ENCODE measurements at regions not wholly inside any gene's neighbourhood (a gene's known extent, or its start where the extent isn't known, plus 50 kb on each side); places are given as distances from the start of the nearest gene placed in this dataset.

- intact Hi-C loops (cut with DNase I): no loop called here
- DNase-seq (no peak), ATAC-seq (ENCODE audit: poor library complexity) (no peak)
Observed at GRCh38 chr2:23159746-23160405, 225.1 kb upstream of the KLHL29 start.

GRCh38 chr2:23164173-23164572 is 220.8 kb upstream of the KLHL29 start:
- ATAC-seq (ENCODE audit: poor library complexity) (no peak), DNase-seq (no peak)
- intact Hi-C loops (cut with DNase I): no loop called here

DNA sequence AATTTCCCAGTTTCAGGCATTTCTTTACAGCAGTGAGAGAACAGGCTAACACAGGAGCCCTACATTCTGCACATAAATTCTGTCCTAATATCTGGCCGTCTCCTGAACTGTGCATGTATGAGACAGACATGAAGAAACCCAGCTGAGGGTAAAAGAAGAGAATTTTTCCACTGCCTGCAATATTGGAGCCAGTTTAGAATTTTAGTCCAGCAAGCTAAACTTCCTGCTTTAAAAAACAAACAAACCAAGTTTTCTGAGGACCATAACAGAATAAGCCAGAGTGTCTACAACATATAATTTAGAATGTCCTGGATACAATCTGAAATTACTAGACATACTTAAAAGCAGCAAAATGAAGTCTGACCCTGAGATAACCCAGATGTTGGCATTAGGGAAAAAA is 215.1 kb upstream of the KLHL29 start:
- ATAC-seq (ENCODE audit: poor library complexity) (no peak), DNase-seq (no peak)
- intact Hi-C loops (cut with DNase I): no loop called here

- DNase-seq (no peak), ATAC-seq (ENCODE audit: poor library complexity) (no peak)
- intact Hi-C loops (cut with DNase I): no loop called here
Observed at GRCh38 chr2:23171108-23171507, 213.9 kb upstream of the KLHL29 start.

GRCh38 chr2:23178396-23178795 is 206.6 kb upstream of the KLHL29 start:
- intact Hi-C loops (cut with DNase I): no loop called here
- ATAC-seq (ENCODE audit: poor library complexity) (no peak), DNase-seq (no peak)

DNA sequence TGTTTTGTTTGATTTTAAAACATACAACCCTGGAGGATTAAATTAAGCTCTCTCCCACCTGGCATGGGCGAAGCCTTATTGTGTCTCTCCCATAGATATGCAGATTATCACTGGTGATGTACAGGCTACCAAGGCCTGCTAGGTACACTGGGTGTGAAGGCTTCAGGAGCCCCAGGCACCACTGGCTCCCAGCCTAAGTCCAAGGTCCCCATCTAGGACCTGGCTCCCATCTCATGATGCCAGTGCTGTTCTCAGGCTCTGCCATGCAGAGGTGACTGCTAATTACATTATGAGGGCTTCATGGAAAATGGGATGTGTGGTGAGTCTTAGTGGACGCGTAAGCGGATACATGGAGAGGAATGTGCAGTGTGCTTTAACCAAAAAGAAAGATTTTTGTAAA is 201.2 kb upstream of the KLHL29 start:
- ATAC-seq (ENCODE audit: poor library complexity) (no peak), DNase-seq (no peak)
- intact Hi-C loops (cut with DNase I): no loop called here

- DNase-seq: no peak
- ATAC-seq (ENCODE audit: poor library complexity): no peak
Observed at GRCh38 chr2:23198316-23199114, 186.5 kb upstream of the KLHL29 start.

GRCh38 chr2:23199115-23199918 is 185.7 kb upstream of the KLHL29 start:
- ATAC-seq (ENCODE audit: poor library complexity) (no peak), DNase-seq (no peak)
- intact Hi-C loops (cut with DNase I): no loop called here

More at GRCh38 chr2:23198316-23199114, 186.5 kb upstream of the KLHL29 start:
- intact Hi-C loops (cut with DNase I): no loop called here

GRCh38 chr2:23200068-23200786 is 184.8 kb upstream of the KLHL29 start:
- no peak for DNase-seq
- intact Hi-C loops (cut with DNase I): no loop called here
- ATAC-seq (ENCODE audit: poor library complexity): no peak

DNA sequence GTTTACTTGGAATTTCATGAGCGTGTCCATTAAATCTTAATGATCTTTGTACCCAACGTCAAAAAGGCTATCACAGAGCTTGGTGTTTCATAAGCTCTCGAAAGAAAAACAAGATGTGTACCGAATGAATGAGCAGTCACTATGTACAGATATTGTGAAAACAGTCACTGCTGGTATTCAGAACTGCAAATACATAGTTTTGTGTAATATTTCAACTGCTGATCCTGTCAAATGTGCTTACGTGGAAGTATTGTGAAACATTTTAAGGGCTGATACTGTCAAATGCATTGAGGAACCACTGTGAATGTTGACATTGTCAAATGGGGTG is 184.2 kb upstream of the KLHL29 start:
- DNase-seq: no peak

DNA sequence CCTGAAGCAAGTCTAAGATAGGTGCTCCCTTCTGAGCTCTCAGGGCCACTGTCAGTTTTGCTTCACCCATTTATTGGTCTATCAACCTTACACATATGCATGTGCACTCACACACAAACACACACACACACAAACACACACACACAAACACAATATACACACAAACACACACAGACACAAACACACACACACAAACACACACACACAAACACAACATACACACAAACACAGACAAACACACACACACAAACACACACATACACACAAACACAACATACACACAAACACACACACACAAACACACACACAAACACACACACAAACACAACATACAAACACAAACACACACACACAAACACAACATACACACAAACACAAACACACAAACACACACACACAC is 181.6 kb upstream of the KLHL29 start:
- no peak for DNase-seq
- intact Hi-C loops (cut with DNase I): no loop called here
- ATAC-seq (ENCODE audit: poor library complexity): no peak

More for the DNA sequence above, 184.2 kb upstream of the KLHL29 start:
- no peak for ATAC-seq (ENCODE audit: poor library complexity)
- intact Hi-C loops (cut with DNase I): no loop called here

DNA sequence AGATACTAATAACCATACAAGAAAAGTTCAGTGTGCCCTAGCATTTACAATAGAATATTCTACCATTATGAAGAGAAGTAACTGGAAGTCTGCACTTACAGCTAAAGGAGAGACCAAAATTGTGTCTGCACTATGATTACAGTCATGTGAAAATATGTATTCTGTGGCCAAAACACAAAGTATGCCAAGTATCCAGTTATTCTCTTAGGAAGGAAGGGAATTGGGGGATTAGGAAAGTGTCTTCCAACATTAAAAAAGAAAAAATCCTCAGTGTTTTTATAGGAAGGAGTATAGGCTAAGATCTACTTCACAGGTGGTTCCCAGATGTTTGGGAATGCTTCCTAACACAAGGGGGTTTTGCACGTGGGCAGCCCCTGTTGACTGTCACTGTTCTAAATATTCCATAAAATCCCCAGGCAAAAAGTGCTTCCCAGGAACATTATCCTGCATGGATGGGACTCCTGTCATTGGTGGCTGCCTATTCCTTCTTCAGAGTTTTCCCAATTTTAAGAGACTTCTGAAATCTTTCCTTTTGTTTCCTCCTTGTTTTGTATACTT is 180.2 kb upstream of the KLHL29 start:
- DNase-seq (no peak), ATAC-seq (ENCODE audit: poor library complexity) (no peak)
- intact Hi-C loops (cut with DNase I): no loop called here

GRCh38 chr2:23206650-23207049 is 178.3 kb upstream of the KLHL29 start:
- intact Hi-C loops (cut with DNase I): no loop called here
- no peak for ATAC-seq (ENCODE audit: poor library complexity)
- DNase-seq: no peak

DNA sequence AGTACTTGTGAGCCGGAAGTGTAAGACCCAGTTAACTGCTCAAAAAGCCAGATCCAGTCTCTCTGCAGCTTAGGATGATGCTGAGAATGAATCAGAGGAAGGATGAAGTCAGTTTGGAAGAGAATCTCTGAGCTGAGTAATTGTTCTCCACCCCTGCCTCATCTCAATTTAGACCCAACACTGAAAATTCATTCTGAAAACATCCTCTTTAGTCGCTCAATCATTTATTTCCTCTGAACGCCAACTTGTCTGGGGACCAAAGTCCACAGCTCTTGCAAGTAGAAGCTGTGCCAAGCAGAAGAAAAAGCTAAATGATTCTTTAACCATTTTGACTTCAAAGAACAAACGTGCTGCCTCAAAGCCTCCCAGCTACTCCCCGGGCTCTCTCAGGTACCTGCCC is 177.1 kb upstream of the KLHL29 start:
- ATAC-seq (ENCODE audit: poor library complexity) (no peak), DNase-seq (no peak)
- intact Hi-C loops (cut with DNase I): no loop called here

GRCh38 chr2:23208339-23208738 is 176.6 kb upstream of the KLHL29 start:
- intact Hi-C loops (cut with DNase I): no loop called here
- no peak for DNase-seq
- ATAC-seq (ENCODE audit: poor library complexity): no peak

GRCh38 chr2:23209059-23209458 is 175.9 kb upstream of the KLHL29 start:
- ATAC-seq (ENCODE audit: poor library complexity) (no peak), DNase-seq (no peak)
- intact Hi-C loops (cut with DNase I): no loop called here

GRCh38 chr2:23211987-23212583 is 172.9 kb upstream of the KLHL29 start:
- DNase-seq (no peak), ATAC-seq (ENCODE audit: poor library complexity) (no peak)
- intact Hi-C loops (cut with DNase I): no loop called here

DNA sequence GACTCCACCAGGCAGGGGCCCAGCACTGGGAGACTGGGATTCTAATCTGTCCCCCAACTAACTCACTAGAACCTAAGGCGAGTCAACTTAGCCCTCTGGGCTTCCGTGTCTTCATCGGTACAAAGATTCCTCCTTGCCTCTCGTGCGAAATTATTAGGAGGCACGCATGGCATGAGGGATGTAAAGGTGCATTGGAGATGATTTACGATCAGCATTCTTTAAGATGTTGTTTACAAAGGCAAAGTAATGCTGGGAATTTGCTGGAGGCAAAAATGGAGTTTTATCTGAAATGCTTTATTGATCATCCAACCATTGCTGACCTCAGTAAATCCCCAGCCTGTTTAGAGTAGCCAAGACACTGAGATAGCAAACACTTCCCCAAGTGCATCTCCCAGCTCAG is 171.8 kb upstream of the KLHL29 start:
- intact Hi-C loops (cut with DNase I): no loop called here
- no peak for DNase-seq
- no peak for ATAC-seq (ENCODE audit: poor library complexity)

DNA sequence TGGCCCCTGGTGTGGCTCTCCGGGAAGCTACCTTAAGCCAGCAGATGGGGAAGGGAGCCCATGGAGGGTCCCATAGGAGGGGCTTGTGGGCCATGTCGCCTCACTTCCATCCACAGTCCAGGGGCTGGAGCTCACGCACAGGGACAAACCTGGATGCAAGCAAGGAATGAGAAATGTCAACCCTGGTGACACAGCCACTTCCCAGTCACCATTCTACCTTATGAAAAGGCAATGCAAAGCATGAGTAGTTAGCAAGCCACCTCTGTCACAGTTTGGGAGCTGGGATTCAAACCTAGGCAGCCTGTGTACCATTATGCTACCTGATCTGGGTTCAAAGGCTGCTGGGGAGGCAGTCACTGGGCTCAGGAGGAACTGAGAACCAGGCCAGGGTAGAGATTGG is 170.0 kb upstream of the KLHL29 start:
- DNase-seq: no peak
- intact Hi-C loops (cut with DNase I): no loop called here
- ATAC-seq (ENCODE audit: poor library complexity): no peak

Data from Right ventricle myocardium superior (tissue), 1 donor.